ENCODE measurements at regions not wholly inside any gene's neighbourhood (a gene's known extent, or its start where the extent isn't known, plus 50 kb on each side); places are given as distances from the start of the nearest gene placed in this dataset.

GRCh38 chr4:75371915-75372314 is 142.3 kb downstream of the RCHY1 start:
- H3K27ac ChIP-seq: no peak overlapping the region
- TF ChIP-seq EZH2 (IDR thresholded peaks at IDR 0.05): no peak
- no peak for TF ChIP-seq EZH2phosphoT487 (IDR thresholded peaks at IDR 0.05)
- no peak for TF ChIP-seq CTCF (IDR thresholded peaks at IDR 0.05)
- H3K27me3 ChIP-seq: no peaks in the 10 kb centered on the region
- no peaks in the 10 kb centered on the region for H3K9me3 ChIP-seq (ENCODE audit: low read depth)
- Mint-ChIP-seq H3K4me3 (no peak overlapping the region), H3K27me3 (ENCODE audit: insufficient read depth, low read depth) (no peaks in the 10 kb centered on the region), H3K27ac (no peak overlapping the region), H3K9me3 (no peaks in the 10 kb centered on the region), H3K4me1 (no peaks in the 10 kb centered on the region), H3K36me3 (no peaks in the 10 kb centered on the region)
- H3K79me2 ChIP-seq (ENCODE audit: low read depth): no peaks in the 10 kb centered on the region
- no peak overlapping the region for H3K4me3 ChIP-seq
- no peaks in the 10 kb centered on the region for H4K20me1 ChIP-seq (ENCODE audit: low read depth)
- H3K36me3 ChIP-seq: no peaks in the 10 kb centered on the region
- H3K9ac ChIP-seq: no peak overlapping the region
- H3F3A ChIP-seq (ENCODE audit: low read depth): no peaks in the 10 kb centered on the region
- no peak overlapping the region for H3K4me2 ChIP-seq
- H3K4me1 ChIP-seq: no peaks in the 10 kb centered on the region
- no peak for DNase-seq (ENCODE audit: low spot score)
- H2AFZ ChIP-seq (replicated peaks): no peak overlapping the region

GRCh38 chr4:75370576-75370975 is 143.6 kb downstream of the RCHY1 start:
- no peak overlapping the region for H3K9ac ChIP-seq
- Mint-ChIP-seq H3K4me3 (no peak overlapping the region), H3K9me3 (no peaks in the 10 kb centered on the region), H3K36me3 (no peaks in the 10 kb centered on the region), H3K27ac (no peak overlapping the region), H3K27me3 (ENCODE audit: insufficient read depth, low read depth) (no peaks in the 10 kb centered on the region), H3K4me1 (no peaks in the 10 kb centered on the region)
- H3K27me3 ChIP-seq: no peaks in the 10 kb centered on the region
- H3K4me3 ChIP-seq: no peak overlapping the region
- H3K4me1 ChIP-seq: no peaks in the 10 kb centered on the region
- no peaks in the 10 kb centered on the region for H3K9me3 ChIP-seq (ENCODE audit: low read depth)
- no peak for DNase-seq (ENCODE audit: low spot score)
- H3K79me2 ChIP-seq (ENCODE audit: low read depth): no peaks in the 10 kb centered on the region
- no peaks in the 10 kb centered on the region for H4K20me1 ChIP-seq (ENCODE audit: low read depth)
- no peaks in the 10 kb centered on the region for H3K36me3 ChIP-seq
- no peak overlapping the region for H3K27ac ChIP-seq
- TF ChIP-seq EZH2phosphoT487 (IDR thresholded peaks at IDR 0.05) (no peak), EZH2 (IDR thresholded peaks at IDR 0.05) (no peak), CTCF (IDR thresholded peaks at IDR 0.05) (no peak)
- no peak overlapping the region for H2AFZ ChIP-seq (replicated peaks)
- H3F3A ChIP-seq (ENCODE audit: low read depth): no peaks in the 10 kb centered on the region
- no peak overlapping the region for H3K4me2 ChIP-seq

- Histone ChIP-seq H2AFZ (replicated peaks) (no peak overlapping the region), H3F3A (ENCODE audit: low read depth) (no peaks in the 10 kb centered on the region), H3K27ac (no peak overlapping the region), H3K79me2 (ENCODE audit: low read depth) (no peaks in the 10 kb centered on the region), H3K4me2 (no peak overlapping the region), H4K20me1 (ENCODE audit: low read depth) (no peaks in the 10 kb centered on the region), H3K9ac (no peak overlapping the region), H3K36me3 (no peaks in the 10 kb centered on the region), H3K9me3 (ENCODE audit: low read depth) (no peaks in the 10 kb centered on the region), H3K4me3 (no peak overlapping the region), H3K4me1 (no peaks in the 10 kb centered on the region), H3K27me3 (no peaks in the 10 kb centered on the region)
- Mint-ChIP-seq H3K4me1 (no peaks in the 10 kb centered on the region), H3K36me3 (no peaks in the 10 kb centered on the region), H3K27ac (no peak overlapping the region), H3K9me3 (peaks cover 2% of the 10 kb centered on the region), H3K4me3 (no peak overlapping the region), H3K27me3 (ENCODE audit: insufficient read depth, low read depth) (no peaks in the 10 kb centered on the region)
- no peak for TF ChIP-seq CTCF (IDR thresholded peaks at IDR 0.05)
- TF ChIP-seq EZH2 (IDR thresholded peaks at IDR 0.05): no peak
- no peak for TF ChIP-seq EZH2phosphoT487 (IDR thresholded peaks at IDR 0.05)
- no peak for DNase-seq (ENCODE audit: low spot score)
Observed at GRCh38 chr4:75345423-75345822, 168.8 kb downstream of the RCHY1 start.

GRCh38 chr4:75344915-75345314 is 169.3 kb downstream of the RCHY1 start:
- no peaks in the 10 kb centered on the region for H3K9me3 ChIP-seq (ENCODE audit: low read depth)
- Mint-ChIP-seq H3K36me3 (no peaks in the 10 kb centered on the region), H3K27me3 (ENCODE audit: insufficient read depth, low read depth) (no peaks in the 10 kb centered on the region), H3K27ac (no peak overlapping the region), H3K9me3 (peaks cover 1% of the 10 kb centered on the region), H3K4me3 (no peak overlapping the region), H3K4me1 (no peaks in the 10 kb centered on the region)
- H3K27me3 ChIP-seq: no peaks in the 10 kb centered on the region
- H3K79me2 ChIP-seq (ENCODE audit: low read depth): no peaks in the 10 kb centered on the region
- no peak overlapping the region for H2AFZ ChIP-seq (replicated peaks)
- no peak for TF ChIP-seq EZH2phosphoT487 (IDR thresholded peaks at IDR 0.05)
- no peak for TF ChIP-seq EZH2 (IDR thresholded peaks at IDR 0.05)
- no peak for TF ChIP-seq CTCF (IDR thresholded peaks at IDR 0.05)
- no peak overlapping the region for H3K9ac ChIP-seq
- no peaks in the 10 kb centered on the region for H3K4me1 ChIP-seq
- DNase-seq (ENCODE audit: low spot score): no peak
- H3K4me2 ChIP-seq: no peak overlapping the region
- no peaks in the 10 kb centered on the region for H3F3A ChIP-seq (ENCODE audit: low read depth)
- no peak overlapping the region for H3K27ac ChIP-seq
- no peak overlapping the region for H3K4me3 ChIP-seq
- H3K36me3 ChIP-seq: no peaks in the 10 kb centered on the region
- no peaks in the 10 kb centered on the region for H4K20me1 ChIP-seq (ENCODE audit: low read depth)
